NCI-H82 treated with DMSO at 0.1 percent for 48 hours (cell line): ENCODE measurements at regions not wholly inside any gene's neighbourhood (a gene's known extent, or its start where the extent isn't known, plus 50 kb on each side); places are given as distances from the start of the nearest gene placed in this dataset.
"Not testable (repeated sequence)": the region's sequence is repeated elsewhere in the genome, so short reads cannot be mapped to it uniquely, and the experiment has no call there.

Experiments used
- DNase-seq: peaks from one replicate; lab custom pipeline; 2025; ENCODE audit not compliant: unreplicated experiment; lab: John Stamatoyannopoulos, UW

- no peak for DNase-seq
Measured at GRCh38 chr6:44037847-44038542, 89.3 kb downstream of the MRPL14 start.

DNA sequence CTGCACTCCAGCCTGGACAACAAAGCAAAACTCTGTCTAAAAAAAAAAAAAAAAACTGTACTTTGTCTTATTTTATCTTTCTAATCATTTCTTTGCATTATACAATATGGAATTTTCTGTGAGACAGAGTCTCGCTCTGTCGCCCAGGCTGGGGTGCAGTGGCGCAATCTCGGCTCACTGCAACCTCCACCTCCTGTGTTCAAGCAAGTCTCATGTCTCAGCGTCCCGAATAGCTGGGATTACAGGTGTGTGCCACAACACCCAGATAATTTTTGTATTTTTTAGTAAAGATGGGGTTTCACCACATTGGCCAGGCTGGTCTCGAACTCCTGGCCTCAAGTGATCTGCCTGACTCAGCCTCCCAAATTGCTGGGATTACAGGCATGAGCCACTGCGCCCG lies 90.0 kb downstream of the MRPL14 start:
- DNase-seq = not testable (repeated sequence)

DNA sequence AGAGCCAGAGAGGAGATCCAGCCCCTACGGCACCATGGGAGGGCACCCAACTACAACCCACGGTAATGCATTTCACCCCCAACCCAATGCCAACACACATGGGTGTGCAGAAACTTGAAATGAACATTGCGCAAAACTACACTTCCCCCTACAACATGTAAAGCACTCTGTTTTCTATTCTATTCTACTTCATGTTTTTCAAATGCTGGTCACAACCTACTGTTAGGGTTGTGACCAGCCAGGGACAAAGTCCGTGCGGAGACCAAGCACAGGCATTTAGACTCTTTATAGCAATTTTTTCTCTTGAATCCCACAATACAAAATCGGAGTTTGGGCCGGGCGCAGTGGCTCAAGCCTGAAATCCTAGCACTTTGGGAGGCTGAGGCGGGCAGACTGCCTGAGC lies 90.6 kb downstream of the MRPL14 start:
- no peak for DNase-seq

GRCh38 chr6:44036196-44036595 lies 91.1 kb downstream of the MRPL14 start:
- DNase-seq = no peak

- DNase-seq = no peak
Measured at GRCh38 chr6:44035621-44036020, 91.6 kb downstream of the MRPL14 start.

- no peak for DNase-seq
Measured at GRCh38 chr6:44034931-44035345, 92.3 kb downstream of the MRPL14 start.

DNA sequence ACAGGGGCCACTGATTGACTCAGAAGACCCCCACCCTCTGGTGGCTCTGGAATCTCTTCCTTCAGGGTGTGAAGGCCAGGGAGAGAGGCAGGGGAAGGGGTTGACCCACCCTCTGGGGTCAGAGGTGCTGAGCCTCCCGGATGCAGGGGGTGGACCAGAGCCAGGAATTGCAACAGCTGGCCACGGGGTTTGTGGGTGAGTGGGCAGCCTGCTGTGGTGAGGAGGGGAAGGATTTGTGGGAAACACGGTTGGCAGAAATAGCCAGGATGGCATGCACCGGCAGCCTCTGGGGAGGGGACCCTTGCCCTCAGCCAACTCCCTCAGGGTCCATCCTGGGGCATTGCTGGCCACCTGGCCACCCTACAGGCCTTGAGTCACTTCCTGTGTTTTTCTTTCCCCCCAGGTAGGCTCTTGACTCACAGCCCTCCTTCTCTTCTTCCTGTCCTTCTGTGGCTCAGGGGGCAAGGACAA lies 92.8 kb downstream of the MRPL14 start:
- DNase-seq = no peak

DNA sequence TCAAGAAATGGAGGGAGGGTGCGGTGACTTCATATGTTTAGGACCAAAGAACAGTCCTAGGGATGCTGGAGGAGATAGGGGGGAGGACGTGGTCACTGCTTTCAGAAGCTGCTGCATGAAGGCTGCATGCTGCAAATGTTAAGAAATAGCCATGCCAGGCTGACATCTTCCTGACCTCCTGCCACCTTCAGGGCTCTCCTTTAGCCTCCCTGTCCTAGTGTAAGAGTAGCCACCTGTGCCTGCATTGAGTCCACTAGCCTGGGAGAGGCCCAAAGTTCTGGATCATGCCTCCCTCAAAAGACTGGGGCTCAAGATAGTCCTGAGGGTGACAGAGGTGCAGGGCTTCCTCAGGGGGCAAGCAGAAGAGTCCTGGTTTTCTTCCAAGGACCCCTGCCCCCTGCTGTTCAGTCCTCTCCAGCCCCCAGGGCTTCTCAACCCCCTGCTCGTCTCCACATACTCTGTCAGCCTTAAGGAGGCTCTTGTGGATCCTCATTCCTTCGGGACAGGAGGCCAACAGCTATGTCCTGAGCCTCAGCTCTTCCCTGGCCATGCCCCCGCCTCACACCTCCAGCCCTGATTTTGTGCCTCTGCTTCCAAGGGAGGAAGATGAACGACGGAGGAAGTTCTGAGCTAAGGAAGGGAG lies 96.3 kb downstream of the MRPL14 start:
- DNase-seq = no peak

- DNase-seq = no peak
Measured at GRCh38 chr6:44029444-44030185, 97.6 kb downstream of the MRPL14 start.

DNA sequence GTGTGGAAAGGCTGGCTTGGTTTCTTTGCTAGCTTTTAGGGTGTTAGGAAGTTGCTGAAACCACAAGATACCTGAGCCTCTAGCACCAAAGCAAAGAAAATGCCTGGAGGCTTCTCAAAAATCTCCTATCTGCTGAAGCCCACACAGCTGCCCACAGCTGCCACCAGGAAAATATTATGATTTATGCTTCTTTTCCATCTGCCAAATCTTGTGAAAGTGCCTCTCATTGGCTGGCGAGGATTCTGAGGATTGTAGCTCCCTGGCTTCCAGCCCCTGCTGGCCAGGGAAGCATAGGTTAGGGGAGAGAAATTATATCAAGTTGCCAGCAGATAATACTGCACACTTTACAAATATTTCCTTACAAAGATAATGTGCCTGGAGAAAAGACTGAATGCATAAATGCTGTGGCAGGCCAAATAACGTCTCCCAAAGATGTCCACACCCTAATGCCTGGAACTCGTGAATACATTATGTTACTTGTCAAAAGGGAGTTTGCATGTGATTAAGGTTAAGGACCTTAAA lies 98.4 kb downstream of the MRPL14 start:
- DNase-seq = no peak

DNA sequence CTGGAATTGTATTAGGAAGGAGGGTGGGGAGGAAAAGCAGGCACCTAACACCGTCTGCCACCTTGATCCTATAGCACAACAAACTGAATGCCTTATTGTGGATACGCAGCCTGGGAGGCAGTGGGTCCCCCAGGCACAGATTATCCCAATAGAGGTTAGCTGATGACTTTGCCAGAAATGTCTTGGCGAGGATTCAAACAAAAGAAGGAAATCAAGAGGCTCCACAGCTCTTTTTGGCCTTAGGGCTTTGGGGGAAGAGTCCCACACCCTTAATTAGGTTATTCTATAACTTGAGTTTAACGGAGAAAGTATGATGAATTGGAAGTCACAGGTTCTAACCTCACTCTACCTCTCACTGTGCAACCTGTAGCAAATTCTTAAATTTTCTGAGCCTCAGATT lies 102.0 kb downstream of the MRPL14 start:
- DNase-seq = no peak

DNA sequence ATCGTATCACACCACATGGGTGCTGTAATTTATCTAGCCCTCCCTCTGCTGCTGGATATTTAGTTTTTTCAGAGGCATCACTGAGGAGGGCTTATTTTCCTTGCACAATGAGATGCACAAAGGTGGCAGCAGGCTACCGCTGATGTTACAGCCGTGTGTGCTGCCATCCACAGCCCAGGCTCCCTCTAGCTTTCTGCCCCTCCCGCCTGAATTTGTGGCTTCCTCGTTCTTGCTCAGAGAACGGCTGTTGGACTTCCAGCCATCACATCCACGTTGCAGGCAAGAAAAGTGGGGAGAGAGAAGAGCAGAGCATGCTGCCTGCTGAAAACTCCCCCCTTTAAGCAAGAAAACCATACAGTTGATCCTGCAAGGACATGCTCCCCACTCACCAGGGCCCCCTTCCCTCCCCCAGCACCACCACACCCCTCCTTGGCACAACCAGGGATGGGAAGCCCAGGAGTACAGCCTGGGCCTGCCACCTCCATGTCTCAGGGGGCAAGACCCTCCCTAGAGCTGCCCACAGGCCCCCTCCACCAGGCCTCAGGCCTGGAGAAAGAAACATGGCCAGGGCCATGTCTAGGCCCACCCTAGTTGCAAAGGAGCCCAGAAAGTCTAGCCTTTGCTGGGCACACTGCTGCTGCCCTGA lies 102.6 kb downstream of the MRPL14 start:
- no peak for DNase-seq

- no peak for DNase-seq
Measured at GRCh38 chr6:44023586-44024454, 103.4 kb downstream of the MRPL14 start.

- DNase-seq = no peak
Measured at GRCh38 chr6:44022671-44023352, 104.4 kb downstream of the MRPL14 start.

DNA sequence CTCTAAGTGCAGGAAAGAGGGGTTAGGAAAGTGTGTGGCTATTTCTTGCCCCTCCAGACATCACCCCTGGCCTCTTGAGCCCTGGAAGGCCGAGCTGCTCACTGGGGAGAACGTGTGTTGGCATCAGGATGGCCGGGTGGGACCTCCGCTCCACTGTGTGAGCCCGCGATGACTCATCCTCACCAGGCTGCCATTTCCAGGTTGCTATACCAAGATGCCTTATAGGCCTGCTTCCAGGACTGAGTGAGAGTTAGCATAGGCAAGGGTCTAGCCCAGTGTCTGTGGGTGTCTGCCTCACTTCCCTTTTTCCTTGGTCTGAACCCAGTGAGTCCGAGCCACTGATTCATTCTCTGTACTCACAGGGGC lies 105.0 kb downstream of the MRPL14 start:
- no peak for DNase-seq

DNA sequence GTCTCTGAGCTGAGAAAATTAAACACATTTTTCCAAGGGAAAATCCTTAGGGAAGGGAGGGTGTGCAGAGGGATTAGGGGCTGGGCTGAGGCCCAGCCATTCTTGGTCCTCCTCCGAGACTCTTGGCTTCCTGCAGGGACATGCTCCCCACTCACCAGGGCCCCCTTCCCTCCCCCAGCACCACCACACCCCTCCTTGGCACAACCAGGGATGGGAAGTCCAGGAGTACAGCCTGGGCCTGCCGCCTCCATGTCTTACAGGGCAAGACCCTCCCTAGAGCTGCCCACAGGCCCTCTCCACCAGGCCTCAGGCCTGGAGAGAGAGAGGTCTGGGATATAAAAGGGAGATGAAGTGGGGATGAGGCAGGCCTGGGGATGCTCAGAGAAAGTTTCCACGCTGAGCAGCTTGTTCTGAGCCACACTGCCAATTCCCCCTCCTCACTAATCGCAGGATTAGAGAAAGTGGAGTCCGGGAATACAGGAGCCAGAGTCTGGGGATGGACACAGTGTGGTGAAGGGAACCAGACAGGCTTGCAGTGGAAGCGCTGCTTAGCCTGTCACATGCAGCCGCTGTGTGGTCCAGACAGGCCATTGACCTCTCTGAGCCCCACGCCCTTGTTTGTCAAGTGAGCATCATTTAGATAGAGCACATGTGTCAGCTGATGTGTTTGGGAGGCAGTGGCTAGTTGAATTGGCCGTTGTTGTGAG lies 105.5 kb downstream of the MRPL14 start:
- DNase-seq = peak; percentile 20

DNA sequence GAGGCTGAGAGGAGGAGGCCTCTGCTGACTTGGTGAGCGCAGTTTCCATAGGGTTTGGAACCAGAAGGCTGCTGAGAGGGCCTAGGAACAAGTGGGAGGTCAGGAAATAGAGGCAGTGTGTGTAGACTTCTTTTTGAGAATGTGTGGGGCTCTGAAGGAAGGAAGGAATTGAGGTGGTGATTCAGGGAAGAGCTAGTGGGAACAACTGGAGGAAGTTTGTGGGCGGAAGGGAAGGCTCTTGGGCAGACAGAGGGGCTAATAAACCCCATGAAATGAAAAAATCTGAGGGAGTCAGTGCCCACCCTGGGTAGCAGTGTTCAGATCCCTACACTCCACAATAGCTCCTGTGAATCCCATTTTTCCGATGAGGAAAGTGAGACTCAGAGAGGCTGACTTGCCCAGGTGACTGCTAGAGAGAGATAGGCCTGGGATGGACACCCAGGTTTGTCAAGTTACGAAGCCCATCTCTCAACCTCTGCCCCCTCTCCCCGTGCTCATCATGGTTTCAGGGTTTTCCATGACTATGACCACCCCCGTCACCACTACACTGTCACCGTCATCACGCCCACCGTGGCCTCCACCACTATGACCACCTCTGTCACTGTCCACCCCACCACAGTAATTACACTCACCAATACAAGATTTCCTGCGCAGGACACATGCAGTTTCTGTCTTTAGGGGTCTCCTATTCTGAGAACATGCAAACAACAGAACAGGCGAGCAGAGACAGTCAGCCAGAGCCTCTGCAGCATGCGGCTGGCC lies 106.4 kb downstream of the MRPL14 start:
- no peak for DNase-seq

DNA sequence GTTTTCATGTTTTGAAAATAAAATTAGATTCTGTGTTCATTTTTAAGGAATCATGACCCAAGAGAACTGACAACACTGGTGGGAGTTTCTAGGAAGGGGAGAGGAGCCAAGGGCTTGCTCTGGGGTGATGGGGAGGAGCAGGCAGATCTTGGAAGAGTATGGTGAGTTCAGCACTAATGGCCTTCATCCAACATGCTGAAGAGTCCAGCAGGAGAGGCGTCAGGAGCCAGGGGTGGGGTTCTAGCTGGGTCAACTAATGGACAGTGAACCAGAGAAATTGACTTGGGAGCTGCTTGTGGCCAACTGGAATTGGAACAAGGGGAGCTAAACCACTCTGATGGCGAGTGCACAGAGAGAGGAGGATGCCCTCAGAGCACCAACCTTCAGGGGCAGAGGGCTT lies 107.1 kb downstream of the MRPL14 start:
- no peak for DNase-seq
